H9 (cell line): ENCODE measurements at regions not wholly inside any gene's neighbourhood (a gene's known extent, or its start where the extent isn't known, plus 50 kb on each side); places are given as distances from the start of the nearest gene placed in this dataset.

Experiments
- DNase-seq: peaks from one replicate; pipeline ENCODE4 v3.0.0-alpha.2; 2017
- H2AFZ ChIP-seq: one replicate; pipeline ENCODE4 v1.6.1; 2013; ENCODE audit warnings: mild to moderate bottlenecking, low read length, control low read depth, moderate library complexity
- H2AK5ac ChIP-seq: 2 replicates; pipeline ENCODE4 v1.6.1; 2013; ENCODE audit warnings: low read length, control low read depth, mixed read lengths; ENCODE audit not compliant: insufficient read length
- H2BK120ac ChIP-seq: one replicate; pipeline ENCODE4 v1.6.1; 2013; ENCODE audit warnings: low read depth, mild to moderate bottlenecking, low read length, control low read depth, inconsistent platforms; ENCODE audit not compliant: poor library complexity, severe bottlenecking
- H2BK12ac ChIP-seq: 2 replicates; pipeline ENCODE4 v1.6.1; 2013; ENCODE audit warnings: low read length, control low read depth, mixed read lengths, low read depth; ENCODE audit not compliant: insufficient read length
- H2BK15ac ChIP-seq: 2 replicates; pipeline ENCODE4 v1.6.1; 2013; ENCODE audit warnings: low read depth, low read length, control low read depth
- H2BK20ac ChIP-seq: one replicate; pipeline ENCODE4 v1.6.1; 2013; ENCODE audit warnings: low read depth, mild to moderate bottlenecking, low read length, control low read depth, inconsistent platforms; ENCODE audit not compliant: poor library complexity, severe bottlenecking
- H2BK5ac ChIP-seq: 2 replicates; pipeline ENCODE4 v1.6.1; 2013; ENCODE audit warnings: low read length, control low read depth, mixed read lengths; ENCODE audit not compliant: insufficient read length
- H3K14ac ChIP-seq: 2 replicates; pipeline ENCODE4 v1.6.1; 2013; ENCODE audit warnings: low read length, control low read depth; ENCODE audit not compliant: insufficient read depth
- H3K18ac ChIP-seq: 2 replicates; pipeline ENCODE4 v1.6.1; 2013; ENCODE audit warnings: low read depth, mild to moderate bottlenecking, mixed read lengths, low read length, control low read depth; ENCODE audit not compliant: insufficient read length
- H3K23ac ChIP-seq: 2 replicates; pipeline ENCODE4 v1.6.1; 2013; ENCODE audit warnings: low read length, control low read depth, mixed read lengths, low read depth; ENCODE audit not compliant: insufficient read length
- H3K23me2 ChIP-seq: 2 replicates; pipeline ENCODE4 v1.6.1; 2013; ENCODE audit warnings: low read depth, mild to moderate bottlenecking, mixed read lengths, low read length, control low read depth; ENCODE audit not compliant: insufficient read length, poor library complexity, severe bottlenecking
- H3K27ac ChIP-seq: 2 replicates; pipeline ENCODE4 v1.5.1; 2013; ENCODE audit warnings: low read length, control low read depth, mixed read lengths, low read depth; ENCODE audit not compliant: insufficient read length
- H3K27me3 ChIP-seq: 2 replicates; pipeline ENCODE4 v1.6.1; 2013; ENCODE audit warnings: low read length, control low read depth, inconsistent platforms; ENCODE audit not compliant: insufficient read depth
- H3K4ac ChIP-seq: 2 replicates; pipeline ENCODE4 v1.6.1; 2013; ENCODE audit warnings: low read depth, mild to moderate bottlenecking, control low read depth, inconsistent platforms, low read length, moderate library complexity
- H3K4me1 ChIP-seq: 2 replicates; pipeline ENCODE4 v1.6.1; 2013; ENCODE audit warnings: low read length, control low read depth, inconsistent platforms; ENCODE audit not compliant: insufficient read depth
- H3K4me2 ChIP-seq: 2 replicates; pipeline ENCODE4 v1.6.1; 2013; ENCODE audit warnings: low read length, control low read depth, mixed read lengths; ENCODE audit not compliant: insufficient read length, insufficient read depth
- H3K56ac ChIP-seq: 2 replicates; pipeline ENCODE4 v1.6.1; 2013; ENCODE audit warnings: low read depth, mild to moderate bottlenecking, mixed read lengths, low read length, control low read depth; ENCODE audit not compliant: insufficient read length
- H3K79me1 ChIP-seq: 2 replicates; pipeline ENCODE4 v1.6.1; 2013; ENCODE audit warnings: low read depth, mild to moderate bottlenecking, moderate library complexity, low read length, control low read depth, inconsistent platforms; ENCODE audit not compliant: insufficient read depth, poor library complexity, severe bottlenecking
- H3K79me2 ChIP-seq: 2 replicates; pipeline ENCODE4 v1.6.1; 2013; ENCODE audit warnings: low read length, control low read depth, inconsistent platforms; ENCODE audit not compliant: insufficient read depth
- H3K9ac ChIP-seq: 2 replicates; pipeline ENCODE4 v1.6.1; 2013; ENCODE audit warnings: low read length, control low read depth, mixed read lengths; ENCODE audit not compliant: insufficient read length; ENCODE audit errors: extremely low read depth
- H3K9me3 ChIP-seq: one replicate; pipeline ENCODE4 v1.6.1; 2013; ENCODE audit warnings: low read depth, low read length, inconsistent platforms; ENCODE audit not compliant: control insufficient read depth
- H3T11ph ChIP-seq: one replicate; pipeline ENCODE4 v1.6.1; 2013; ENCODE audit warnings: mild to moderate bottlenecking, low read length, control low read depth, inconsistent platforms
- H4K20me1 ChIP-seq: one replicate; pipeline ENCODE4 v1.6.1; 2013; ENCODE audit not compliant: control insufficient read depth, insufficient read length, insufficient read depth
- H4K5ac ChIP-seq: 2 replicates; pipeline ENCODE4 v1.6.1; 2013; ENCODE audit warnings: low read depth, mild to moderate bottlenecking, mixed read lengths, low read length, control low read depth; ENCODE audit not compliant: insufficient read length
- H4K8ac ChIP-seq: replicated peaks from 2 replicates; pipeline ENCODE4 v1.6.1; 2013; ENCODE audit warnings: low read length, control low read depth, mixed read lengths, low read depth; ENCODE audit not compliant: insufficient read length
- H4K91ac ChIP-seq: 2 replicates; pipeline ENCODE4 v1.6.1; 2013; ENCODE audit warnings: low read depth, mild to moderate bottlenecking, moderate library complexity, mixed read lengths, low read length, control low read depth; ENCODE audit not compliant: insufficient read length
- H3K27ac Mint-ChIP-seq, 3 experiments: 2 replicates in 2 of 3; 3 replicates in 1 of 3; pipeline ENCODE4 v1.8.0; 2020 to 2021; ENCODE audit warnings: mixed read lengths in 3 of 3, mild to moderate bottlenecking in 1 of 3, moderate library complexity in 1 of 3
- H3K27me3 Mint-ChIP-seq: 2 replicates; pipeline ENCODE4 v1.8.0; 2021; ENCODE audit warnings: low read depth, mild to moderate bottlenecking, moderate library complexity, mixed read lengths
- H3K36me3 Mint-ChIP-seq, 3 experiments: 2 replicates in 2 of 3; 3 replicates in 1 of 3; pipeline ENCODE4 v1.8.0; 2020 to 2021; ENCODE audit warnings: low read depth in 3 of 3, mixed read lengths in 3 of 3; ENCODE audit not compliant: insufficient read depth in 1 of 3
- H3K4me1 Mint-ChIP-seq, 2 experiments: 2 replicates each; pipeline ENCODE4 v1.8.0; 2020; ENCODE audit warnings: mixed read lengths in 2 of 2
- H3K4me3 Mint-ChIP-seq, 2 experiments: 2 replicates in 1 of 2; 3 replicates in 1 of 2; pipeline ENCODE4 v1.8.0; 2020 to 2021; ENCODE audit warnings: mild to moderate bottlenecking in 2 of 2, mixed read lengths in 2 of 2, moderate library complexity in 1 of 2
- H3K9me3 Mint-ChIP-seq, 2 experiments: 2 replicates in 1 of 2; 3 replicates in 1 of 2; pipeline ENCODE4 v1.8.0; 2020; ENCODE audit warnings: mild to moderate bottlenecking in 2 of 2, mixed read lengths in 2 of 2, moderate library complexity in 1 of 2
- WGBS: extraction: QIAGEN DNeasy Blood & Tissue Kit; methylation state at CpG from one replicate; pipeline ENCODE4 v1.1.7; 2013; ENCODE audit warnings: missing lambda C conversion rate, low lambda C conversion rate, mixed read lengths; ENCODE audit not compliant: insufficient read length; ENCODE audit errors: extremely low coverage; 5-methylcytosine and 5-hydroxymethylcytosine counted together
- TF ChIP-seq, protein P1 (sequence below): fragments of 200-600 bp; sonication (generic); conservative IDR thresholded peaks from 3 replicates; pipeline ENCODE4 v1.8.0; 2021; ENCODE audit warnings: antibody characterized with exemption, mild to moderate bottlenecking

DNA sequence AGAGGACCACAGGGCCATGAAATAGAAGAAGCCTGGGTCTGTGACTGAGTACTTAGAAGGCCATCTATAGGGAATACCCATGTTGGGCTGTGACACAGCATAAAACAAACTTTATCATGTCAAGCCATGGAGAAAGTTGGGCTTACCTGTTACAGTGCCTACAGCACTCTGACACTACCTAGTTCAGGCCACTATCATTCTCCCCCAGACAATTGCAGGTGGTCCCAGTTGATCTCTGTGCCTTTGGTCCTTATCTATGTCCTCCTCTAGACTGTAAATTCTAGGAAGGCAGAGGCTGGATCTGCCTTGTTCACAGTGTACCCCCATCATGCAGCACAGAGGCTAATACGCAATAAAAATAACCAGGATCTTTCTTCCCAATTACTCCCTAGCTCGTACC lies 69.1 kb downstream of the GCC1 start:
- H2AK5ac ChIP-seq, result no peak overlapping the region
- no peak overlapping the region for H3K23ac ChIP-seq
- H3T11ph ChIP-seq, result no peak overlapping the region
- no peaks in the 10 kb centered on the region for H4K20me1 ChIP-seq
- no peak overlapping the region for H2AFZ ChIP-seq
- Mint-ChIP-seq H3K27ac (no peak overlapping the region), H3K27me3 (peaks cover 49% of the 10 kb centered on the region), H3K36me3 (no peaks in the 10 kb centered on the region), H3K4me1 (peaks cover 4 to 7% of the 10 kb centered on the region in 2 experiments; a peak in 3 of 4 replicates), H3K4me3 (no peak overlapping the region), H3K9me3 (peaks cover 1 to 2% of the 10 kb centered on the region in 2 experiments; a peak in 4 of 5 replicates)
- no peak overlapping the region for H2BK20ac ChIP-seq
- TF ChIP-seq, protein P1, sequence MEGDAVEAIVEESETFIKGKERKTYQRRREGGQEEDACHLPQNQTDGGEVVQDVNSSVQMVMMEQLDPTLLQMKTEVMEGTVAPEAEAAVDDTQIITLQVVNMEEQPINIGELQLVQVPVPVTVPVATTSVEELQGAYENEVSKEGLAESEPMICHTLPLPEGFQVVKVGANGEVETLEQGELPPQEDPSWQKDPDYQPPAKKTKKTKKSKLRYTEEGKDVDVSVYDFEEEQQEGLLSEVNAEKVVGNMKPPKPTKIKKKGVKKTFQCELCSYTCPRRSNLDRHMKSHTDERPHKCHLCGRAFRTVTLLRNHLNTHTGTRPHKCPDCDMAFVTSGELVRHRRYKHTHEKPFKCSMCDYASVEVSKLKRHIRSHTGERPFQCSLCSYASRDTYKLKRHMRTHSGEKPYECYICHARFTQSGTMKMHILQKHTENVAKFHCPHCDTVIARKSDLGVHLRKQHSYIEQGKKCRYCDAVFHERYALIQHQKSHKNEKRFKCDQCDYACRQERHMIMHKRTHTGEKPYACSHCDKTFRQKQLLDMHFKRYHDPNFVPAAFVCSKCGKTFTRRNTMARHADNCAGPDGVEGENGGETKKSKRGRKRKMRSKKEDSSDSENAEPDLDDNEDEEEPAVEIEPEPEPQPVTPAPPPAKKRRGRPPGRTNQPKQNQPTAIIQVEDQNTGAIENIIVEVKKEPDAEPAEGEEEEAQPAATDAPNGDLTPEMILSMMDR, result no peak
- H3K23me2 ChIP-seq, result no peaks in the 10 kb centered on the region
- H3K4me2 ChIP-seq, result no peak overlapping the region
- H4K8ac ChIP-seq, result no peak overlapping the region
- no peaks in the 10 kb centered on the region; the same call in 1 of the 2 replicates for H3K27me3 ChIP-seq
- no peaks in the 10 kb centered on the region for H3K4me1 ChIP-seq
- no peak overlapping the region for H2BK5ac ChIP-seq
- H3K79me1 ChIP-seq, result no peaks in the 10 kb centered on the region
- H3K18ac ChIP-seq, result no peak overlapping the region
- no peak overlapping the region for H4K91ac ChIP-seq
- no peak overlapping the region for H2BK15ac ChIP-seq
- no peak overlapping the region for H2BK12ac ChIP-seq
- no peaks in the 10 kb centered on the region for H3K79me2 ChIP-seq
- no peak overlapping the region for H4K5ac ChIP-seq
- H2BK120ac ChIP-seq, result no peak overlapping the region
- DNase-seq, result no peak
- no peak overlapping the region for H3K56ac ChIP-seq
- H3K14ac ChIP-seq, result no peak overlapping the region
- no peak overlapping the region for H3K9ac ChIP-seq
- WGBS, result no CpG with 5 or more reads among the region's 2 CpGs
- no peak overlapping the region for H3K27ac ChIP-seq
- no peaks in the 10 kb centered on the region for H3K9me3 ChIP-seq
- no peak overlapping the region for H3K4ac ChIP-seq
